GM12873 (cell line): ENCODE measurements at regions not wholly inside any gene's neighbourhood (a gene's known extent, or its start where the extent isn't known, plus 50 kb on each side); places are given as distances from the start of the nearest gene placed in this dataset.

Source experiments
- CTCF ChIP-seq: IDR thresholded peaks from 2 replicates; pipeline ENCODE4 v1.5.1; 2012; ENCODE audit warnings: low read depth, mild to moderate bottlenecking, moderate library complexity, low read length, control low read depth; ENCODE audit not compliant: insufficient read depth; ENCODE audit errors: missing control alignments

DNA sequence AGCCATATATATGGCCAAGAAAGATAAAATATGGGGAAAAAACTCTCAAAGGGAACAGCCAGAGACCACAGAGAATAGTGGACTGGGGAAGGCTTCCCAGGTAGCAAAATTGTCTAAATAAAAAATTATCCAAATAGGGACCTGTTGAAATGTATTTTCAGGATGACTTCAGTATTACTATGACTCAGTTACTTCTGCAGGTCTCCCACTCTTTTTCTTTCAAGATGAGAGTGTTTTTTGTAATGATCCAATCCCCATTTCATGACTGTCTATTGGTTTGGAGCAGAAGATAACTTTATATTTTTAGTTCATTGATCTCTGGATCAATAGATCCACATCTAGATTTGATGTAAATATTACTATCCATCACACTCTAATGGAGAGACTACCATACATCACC lies 372.1 kb upstream of the EMCN start:
- no peak for TF ChIP-seq CTCF

DNA sequence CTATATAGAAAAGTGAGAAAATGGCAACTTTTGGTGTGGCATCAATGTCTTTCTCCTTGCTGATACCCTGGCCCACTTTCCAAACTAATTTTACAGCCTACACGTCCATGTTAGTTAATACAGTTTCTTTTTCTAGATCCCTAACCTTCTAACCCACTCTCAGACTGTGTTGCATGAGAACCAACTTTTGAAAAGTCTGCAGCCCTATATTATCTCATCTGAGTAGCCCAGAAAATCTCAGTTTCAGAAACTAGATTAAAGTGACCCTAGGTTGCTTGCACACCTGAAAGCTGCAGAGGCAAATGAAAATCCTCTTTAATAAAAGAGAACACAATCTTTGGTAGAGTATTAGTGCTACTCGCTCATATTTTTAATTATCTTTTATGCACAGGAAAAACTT lies 371.6 kb upstream of the EMCN start:
- TF ChIP-seq CTCF, result no peak

GRCh38 chr4:100882661-100883060 lies 364.8 kb upstream of the EMCN start:
- no peak for TF ChIP-seq CTCF

DNA sequence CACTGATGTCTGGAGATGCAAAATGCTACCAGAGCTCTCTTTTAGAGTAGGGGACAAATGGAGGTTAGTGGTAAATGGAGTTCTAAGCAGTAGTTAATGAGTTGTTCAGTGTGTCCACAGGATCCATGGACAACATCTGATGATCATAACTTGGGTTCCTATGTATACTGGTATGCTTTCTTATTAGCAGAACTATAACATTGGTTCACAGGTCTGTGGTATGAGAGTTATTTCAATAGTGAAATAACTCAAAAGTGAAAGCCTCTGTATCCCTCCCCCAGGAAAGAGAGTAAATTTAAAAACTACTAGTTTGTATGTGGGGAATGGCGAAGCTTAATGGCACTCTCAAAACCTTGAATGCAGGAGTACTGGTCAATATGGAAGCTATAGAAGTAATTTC lies 363.5 kb upstream of the EMCN start:
- TF ChIP-seq CTCF, result no peak

- TF ChIP-seq CTCF, result no peak
Measured at GRCh38 chr4:100880011-100880410, 362.2 kb upstream of the EMCN start.

DNA sequence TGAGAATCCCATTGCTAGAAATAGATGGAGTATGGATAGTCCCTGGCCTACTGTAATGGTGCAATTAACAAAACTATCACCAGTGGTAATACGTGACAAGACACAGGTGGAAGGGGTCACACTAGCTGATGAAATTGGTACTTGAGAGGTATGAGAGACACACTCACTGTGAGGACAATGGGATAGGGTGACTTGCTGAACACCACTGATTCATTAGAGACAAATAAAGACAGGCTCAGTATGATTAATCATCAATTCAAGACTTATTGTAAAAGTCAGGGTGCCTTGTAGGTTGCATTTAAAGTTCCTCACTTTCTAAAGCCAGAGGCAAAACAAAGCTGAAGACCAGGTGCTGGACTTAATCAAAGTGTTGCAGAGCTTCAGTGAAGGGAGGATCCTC lies 361.6 kb upstream of the EMCN start:
- TF ChIP-seq CTCF, result no peak

- TF ChIP-seq CTCF, result no peak
Measured at GRCh38 chr4:100876546-100876945, 358.7 kb upstream of the EMCN start.
